Peyer's patch (tissue), 4 donors: ENCODE measurements at regions not wholly inside any gene's neighbourhood (a gene's known extent, or its start where the extent isn't known, plus 50 kb on each side); places are given as distances from the start of the nearest gene placed in this dataset.

Experiments used
- DNase-seq, 3 donors: peaks; one replicate each; pipeline ENCODE4 v3.0.0-alpha.2; 2017 to 2019
- H3K27ac ChIP-seq, 4 donors: fragments of 200-600 bp; sonication (generic); one replicate each; pipeline ENCODE4 v1.5.1; 2016 to 2019
- H3K27me3 ChIP-seq, 2 donors: fragments of 200-600 bp; sonication (generic); one replicate each; pipeline ENCODE4 v1.5.1; 2019
- H3K36me3 ChIP-seq, 3 donors: fragments of 200-600 bp; sonication (generic); one replicate each; pipeline ENCODE4 v1.5.1; 2016 to 2019
- H3K4me1 ChIP-seq, 4 donors: fragments of 200-600 bp; sonication (generic); one replicate each; pipeline ENCODE4 v1.5.1; 2016 to 2019
- H3K4me3 ChIP-seq, 4 donors: fragments of 200-600 bp; sonication (generic); 1 replicate in 3 of 4; 2 replicates in 1 of 4; pipeline ENCODE4 v1.5.1; 2016 to 2019; ENCODE audit warnings: mild to moderate bottlenecking in 1 of 4
- H3K9me3 ChIP-seq, 4 donors: fragments of 200-600 bp; sonication (generic); one replicate each; pipeline ENCODE4 v1.5.1; 2016 to 2019; ENCODE audit warnings: mild to moderate bottlenecking in 1 of 4
- POLR2A ChIP-seq, 2 donors: fragments of 450-650 bp; IDR thresholded peaks; one replicate each; pipeline ENCODE4 v1.5.1; 2017; ENCODE audit warnings: antibody characterized with exemption in 2 of 2, mild to moderate bottlenecking in 2 of 2, moderate library complexity in 2 of 2
- TF ChIP-seq, protein P1 (sequence below), 6 experiments: fragments of 450-650 bp in 4 of 6; fragments of 200-600 bp in 2 of 6; sonication (generic) in 1 of 6; IDR thresholded peaks; one replicate each; pipeline ENCODE4 v1.5.1; 2017 to 2019; ENCODE audit warnings: antibody characterized with exemption in 6 of 6, mild to moderate bottlenecking in 3 of 6, moderate library complexity in 1 of 6

DNA sequence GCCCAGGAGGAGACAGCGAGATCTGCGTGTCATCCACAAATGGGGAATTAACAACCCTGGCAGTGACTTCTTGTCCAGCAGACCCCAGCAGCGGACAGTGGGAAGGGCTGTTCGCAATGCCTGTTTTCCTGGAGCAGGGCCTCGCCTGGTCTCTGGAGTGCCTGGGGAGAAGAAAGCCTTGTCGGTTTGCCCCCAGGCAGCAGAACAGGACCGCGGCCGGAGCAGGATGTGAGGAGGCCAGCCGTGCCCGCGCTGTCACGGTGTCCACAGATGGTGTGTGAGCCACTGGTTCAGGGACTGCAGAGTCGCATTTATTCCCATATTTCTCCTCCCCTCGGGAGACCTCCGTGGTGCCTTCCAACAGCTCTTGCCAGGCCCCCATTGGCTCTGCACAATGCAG is 68.5 kb upstream of the GSE1 start:
- TF ChIP-seq, protein P1, sequence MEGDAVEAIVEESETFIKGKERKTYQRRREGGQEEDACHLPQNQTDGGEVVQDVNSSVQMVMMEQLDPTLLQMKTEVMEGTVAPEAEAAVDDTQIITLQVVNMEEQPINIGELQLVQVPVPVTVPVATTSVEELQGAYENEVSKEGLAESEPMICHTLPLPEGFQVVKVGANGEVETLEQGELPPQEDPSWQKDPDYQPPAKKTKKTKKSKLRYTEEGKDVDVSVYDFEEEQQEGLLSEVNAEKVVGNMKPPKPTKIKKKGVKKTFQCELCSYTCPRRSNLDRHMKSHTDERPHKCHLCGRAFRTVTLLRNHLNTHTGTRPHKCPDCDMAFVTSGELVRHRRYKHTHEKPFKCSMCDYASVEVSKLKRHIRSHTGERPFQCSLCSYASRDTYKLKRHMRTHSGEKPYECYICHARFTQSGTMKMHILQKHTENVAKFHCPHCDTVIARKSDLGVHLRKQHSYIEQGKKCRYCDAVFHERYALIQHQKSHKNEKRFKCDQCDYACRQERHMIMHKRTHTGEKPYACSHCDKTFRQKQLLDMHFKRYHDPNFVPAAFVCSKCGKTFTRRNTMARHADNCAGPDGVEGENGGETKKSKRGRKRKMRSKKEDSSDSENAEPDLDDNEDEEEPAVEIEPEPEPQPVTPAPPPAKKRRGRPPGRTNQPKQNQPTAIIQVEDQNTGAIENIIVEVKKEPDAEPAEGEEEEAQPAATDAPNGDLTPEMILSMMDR (IDR thresholded peaks at IDR 0.05) = no peak
- TF ChIP-seq POLR2A (IDR thresholded peaks at IDR 0.05) = no peak
- DNase-seq = no peak
- H3K27ac ChIP-seq = no peak overlapping the region
- no peaks in the 10 kb centered on the region for H3K9me3 ChIP-seq
- no peaks in the 10 kb centered on the region for H3K36me3 ChIP-seq
- no peaks in the 10 kb centered on the region for H3K27me3 ChIP-seq
- no peak overlapping the region for H3K4me3 ChIP-seq
- H3K4me1 ChIP-seq = peaks cover 0 to 12% (median 0%) of the 10 kb centered on the region in 4 donors

DNA sequence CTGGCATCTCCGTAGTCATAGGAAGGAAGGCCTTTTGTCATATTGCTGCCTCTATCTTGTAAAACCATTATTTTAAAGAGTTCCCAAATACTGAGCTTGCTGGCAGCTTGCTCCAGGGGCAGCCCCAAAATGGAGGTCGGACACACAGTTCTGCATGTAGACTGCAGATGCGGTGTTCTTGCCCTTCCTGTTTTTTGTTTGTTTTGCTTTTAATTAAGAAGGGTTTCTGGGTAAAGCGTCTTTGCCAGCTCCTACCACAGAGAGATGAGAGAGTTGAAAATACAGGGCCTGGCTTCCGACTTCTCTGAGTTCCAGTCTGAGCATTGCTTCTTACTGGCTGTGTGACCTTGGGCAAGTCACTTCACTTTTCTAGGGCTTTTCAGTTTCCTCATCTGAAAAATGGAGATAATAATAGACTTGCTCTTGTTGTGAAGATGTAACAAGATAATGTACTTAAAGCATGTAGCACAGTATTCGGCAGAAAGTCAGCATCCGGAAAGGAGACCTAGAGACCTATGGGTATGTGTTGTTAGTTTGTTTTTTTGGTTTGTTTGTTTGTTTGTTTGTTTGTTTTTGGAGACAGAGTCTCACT is 67.8 kb upstream of the GSE1 start:
- no peaks in the 10 kb centered on the region for H3K36me3 ChIP-seq
- TF ChIP-seq, protein P1 (IDR thresholded peaks at IDR 0.05) = no peak
- no peak for TF ChIP-seq POLR2A (IDR thresholded peaks at IDR 0.05)
- no peak for DNase-seq
- no peaks in the 10 kb centered on the region for H3K9me3 ChIP-seq
- no peak overlapping the region for H3K27ac ChIP-seq
- no peaks in the 10 kb centered on the region for H3K27me3 ChIP-seq
- peaks cover 0 to 12% (median 0%) of the 10 kb centered on the region in 4 donors for H3K4me1 ChIP-seq
- H3K4me3 ChIP-seq = no peak overlapping the region

DNA sequence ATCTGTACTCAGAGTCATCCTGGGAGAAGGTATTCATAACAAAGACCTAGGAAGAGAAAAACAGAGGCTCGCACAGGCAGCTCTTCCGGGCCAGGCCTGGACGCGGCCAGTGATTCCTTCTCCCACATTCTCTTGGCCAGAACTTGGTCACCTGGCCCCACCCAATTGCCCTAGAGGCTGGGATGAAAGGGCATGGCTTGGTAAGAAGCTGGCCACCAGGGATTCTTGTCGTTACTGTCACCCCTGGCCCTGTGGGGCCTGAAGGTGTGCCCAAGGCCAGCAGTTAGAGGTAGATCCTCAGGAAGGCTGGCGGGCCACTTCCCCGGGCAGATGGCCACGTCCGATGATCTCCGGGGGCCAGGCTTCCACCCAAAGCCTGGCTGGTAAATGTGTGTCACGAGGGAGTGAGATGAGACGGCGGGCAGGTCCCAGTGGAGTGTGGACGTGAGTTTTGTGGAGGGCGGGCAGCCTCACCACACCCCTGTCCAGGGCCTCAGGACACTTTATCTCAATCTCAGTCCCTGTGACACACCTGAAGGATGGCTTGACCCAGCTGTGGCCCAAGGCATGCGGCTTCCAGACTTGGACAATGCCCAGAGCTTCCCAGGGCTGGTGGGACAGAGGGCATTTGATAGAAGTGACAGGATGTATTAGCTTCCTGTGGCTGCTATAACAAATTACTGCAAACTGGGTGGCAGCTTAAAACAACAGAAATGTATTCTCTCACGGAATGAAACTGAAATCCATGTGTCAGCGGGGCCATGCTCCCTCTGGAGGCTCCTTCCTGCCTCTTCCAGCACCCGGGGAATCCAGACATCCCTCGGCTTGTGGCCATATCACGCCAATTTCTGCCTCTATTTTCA is 66.3 kb upstream of the GSE1 start:
- Histone ChIP-seq H3K27me3 (no peaks in the 10 kb centered on the region), H3K4me1 (peaks cover 0 to 20% (median 0%) of the 10 kb centered on the region in 4 donors), H3K9me3 (no peaks in the 10 kb centered on the region), H3K27ac (no peak overlapping the region), H3K36me3 (no peaks in the 10 kb centered on the region), H3K4me3 (no peak overlapping the region)
- no peak for DNase-seq
- no peak for TF ChIP-seq POLR2A (IDR thresholded peaks at IDR 0.05)
- TF ChIP-seq, protein P1 (IDR thresholded peaks at IDR 0.05) = no peak

DNA sequence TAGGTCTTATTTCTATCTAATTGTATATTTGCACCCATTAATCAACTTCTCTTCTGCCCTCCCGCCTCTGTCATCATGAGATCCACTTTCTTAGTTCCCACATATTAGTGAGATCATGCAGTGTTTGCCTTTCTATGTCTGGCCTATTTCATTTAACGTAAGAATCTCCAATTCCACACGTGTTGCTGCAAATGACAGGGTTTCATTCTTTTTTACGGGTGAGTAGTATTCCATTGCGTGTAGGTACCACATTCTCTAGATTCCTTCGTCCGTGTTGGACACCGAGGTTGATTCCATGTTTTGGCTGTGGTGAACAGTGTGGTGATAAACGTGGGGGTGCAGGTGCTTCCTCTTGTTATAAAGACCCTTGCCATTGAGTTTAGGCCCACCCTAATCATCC is 64.7 kb upstream of the GSE1 start:
- Histone ChIP-seq H3K4me1 (peaks cover 0 to 17% (median 2%) of the 10 kb centered on the region in 4 donors), H3K4me3 (no peak overlapping the region), H3K27ac (no peak overlapping the region), H3K9me3 (no peaks in the 10 kb centered on the region), H3K27me3 (no peaks in the 10 kb centered on the region), H3K36me3 (no peaks in the 10 kb centered on the region)
- DNase-seq = no peak
- TF ChIP-seq, protein P1 (IDR thresholded peaks at IDR 0.05) = no peak
- TF ChIP-seq POLR2A (IDR thresholded peaks at IDR 0.05) = no peak

DNA sequence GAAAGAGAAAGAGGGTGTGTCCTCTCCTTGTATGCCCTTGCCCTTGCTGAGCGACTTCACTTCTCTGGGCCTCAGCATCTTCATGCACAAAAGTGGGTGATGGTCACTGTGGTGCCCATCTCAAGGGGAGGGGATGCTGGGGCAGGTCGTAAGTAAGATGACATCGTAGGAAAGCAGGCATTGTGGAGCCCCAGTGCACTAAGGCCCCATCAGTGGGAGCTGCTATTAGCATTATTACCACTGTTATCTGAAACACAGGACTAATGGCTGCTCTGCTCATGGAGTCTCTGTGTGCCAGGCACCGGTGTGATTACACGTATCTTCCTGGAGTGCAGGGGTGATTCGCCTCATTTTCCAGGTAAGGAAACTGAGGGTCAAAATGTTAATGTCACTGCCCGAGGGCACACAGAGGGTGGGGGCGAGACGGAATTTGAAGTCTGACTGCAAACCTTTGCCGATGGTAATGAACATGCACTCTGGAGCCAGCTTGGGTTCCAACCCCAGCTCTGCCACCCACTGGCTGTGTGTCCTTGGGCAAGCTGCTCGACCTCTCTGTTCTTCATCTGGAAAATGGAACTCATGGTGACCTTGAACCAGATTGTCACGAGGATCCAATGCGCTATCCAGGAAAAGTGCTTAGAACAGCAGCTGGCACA is 63.2 kb upstream of the GSE1 start:
- Histone ChIP-seq H3K4me1 (peaks cover 0 to 22% (median 2%) of the 10 kb centered on the region in 4 donors), H3K9me3 (no peaks in the 10 kb centered on the region), H3K27ac (no peak overlapping the region), H3K27me3 (no peaks in the 10 kb centered on the region), H3K36me3 (no peaks in the 10 kb centered on the region), H3K4me3 (no peak overlapping the region)
- TF ChIP-seq, protein P1 (IDR thresholded peaks at IDR 0.05) = no peak
- TF ChIP-seq POLR2A (IDR thresholded peaks at IDR 0.05) = no peak
- no peak for DNase-seq
